ENCODE measurements at regions not wholly inside any gene's neighbourhood (a gene's known extent, or its start where the extent isn't known, plus 50 kb on each side); places are given as distances from the start of the nearest gene placed in this dataset.
A peak's percentile ranks its signal among the peaks of the same experiment; 100 is the strongest.
"Not testable (repeated sequence)": the region's sequence is repeated elsewhere in the genome, so short reads cannot be mapped to it uniquely, and the experiment has no call there.

DNA sequence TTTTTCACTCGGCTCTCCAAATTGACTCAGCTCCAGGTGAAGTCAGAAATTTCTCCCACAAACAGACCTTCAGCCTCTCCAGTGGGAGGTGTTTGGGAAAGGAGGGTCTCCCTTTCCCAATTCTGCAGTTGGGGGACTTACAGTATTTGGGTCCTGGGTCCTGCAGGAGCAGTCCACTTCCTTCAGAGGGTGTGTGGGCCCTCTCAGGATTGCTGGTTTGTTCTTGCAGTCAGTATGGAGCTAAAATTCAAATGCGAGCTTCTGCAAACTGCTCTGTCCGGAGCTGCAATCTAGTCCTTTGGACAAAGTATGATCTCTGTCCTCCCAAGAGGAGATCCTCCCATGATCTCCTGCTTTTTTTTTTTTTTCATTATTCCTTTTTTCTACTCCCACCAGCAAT is 87.9 kb upstream of the MSTN start:
- no peak for DNase-seq

DNA sequence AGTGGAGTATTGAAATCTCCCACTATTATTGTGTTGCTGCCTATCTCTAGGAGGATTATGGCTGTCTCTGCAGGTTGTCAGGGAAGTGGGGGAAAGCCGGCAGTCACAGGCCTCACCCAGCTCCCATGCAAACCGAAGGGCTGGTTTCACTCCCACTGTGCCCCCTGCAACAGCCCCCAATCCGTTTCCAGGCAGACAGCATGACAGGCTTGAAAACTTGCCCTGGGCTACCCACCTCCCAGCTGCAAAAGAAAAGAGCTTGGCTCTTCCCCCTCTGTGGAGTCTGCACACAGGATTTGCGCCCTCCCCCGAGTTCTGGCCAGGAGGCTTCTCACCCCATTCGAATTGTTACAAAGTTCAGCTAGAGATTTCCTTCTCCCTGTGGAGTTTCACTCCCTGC is 87.4 kb upstream of the MSTN start:
- DNase-seq: no peak

DNA sequence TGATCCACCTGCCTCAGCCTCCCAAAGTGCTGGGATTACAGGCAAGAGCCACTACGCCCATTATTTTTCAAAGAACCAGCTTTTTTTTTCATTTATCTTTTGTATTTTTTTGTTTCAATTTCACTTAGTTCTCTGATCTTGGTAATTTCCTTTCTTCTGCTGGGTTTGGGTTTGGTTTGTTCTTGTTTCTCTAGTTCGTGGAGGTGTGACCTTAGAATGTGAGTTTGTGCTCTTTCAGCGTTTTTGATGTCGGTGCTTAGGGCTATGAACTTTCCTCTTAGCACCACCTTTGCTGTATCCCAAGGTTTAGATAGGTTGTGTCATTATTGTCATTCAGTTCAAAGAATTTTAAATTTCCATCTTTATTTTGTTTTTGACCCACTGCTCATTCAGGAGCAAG is 86.7 kb upstream of the MSTN start:
- DNase-seq: peak; percentile 28

DNA sequence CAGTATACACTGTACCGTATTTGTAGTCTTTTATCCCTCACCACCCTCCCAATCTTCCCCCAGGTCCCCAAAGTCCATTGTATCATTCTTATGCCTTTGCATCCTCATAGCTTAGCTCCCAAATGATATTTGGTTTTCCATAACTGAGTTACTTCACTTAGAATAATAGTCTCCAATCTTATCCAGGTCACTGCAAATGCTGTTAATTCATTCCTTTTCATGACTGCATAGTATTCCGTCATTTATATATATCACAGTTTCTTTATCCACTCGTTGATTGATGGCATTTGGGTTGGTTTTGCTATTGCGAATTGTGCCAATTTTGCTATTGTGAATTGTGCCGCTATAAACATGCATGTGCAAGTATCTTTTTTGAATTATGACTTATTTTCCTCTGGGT is 83.6 kb upstream of the MSTN start:
- DNase-seq: not testable (repeated sequence)

DNA sequence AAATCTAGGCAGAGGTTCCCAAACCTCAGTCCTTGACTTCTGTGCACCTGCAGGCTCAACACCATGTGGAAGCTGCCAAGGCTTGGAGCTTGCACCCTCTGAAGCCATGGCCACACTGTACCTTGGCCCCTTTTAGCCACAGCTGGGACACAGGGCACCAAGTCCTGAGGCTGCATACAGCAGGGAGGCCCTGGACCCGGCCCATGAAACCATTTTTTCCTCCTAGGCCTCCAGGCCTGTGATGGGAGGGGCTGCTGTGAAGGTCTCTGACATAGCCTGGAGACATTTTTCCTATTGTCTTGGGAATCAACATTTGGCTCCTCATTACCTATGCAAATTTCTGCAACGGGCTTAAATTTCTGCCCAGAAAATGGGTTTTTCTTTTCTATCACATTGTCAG is 77.9 kb upstream of the MSTN start:
- not testable (repeated sequence) for DNase-seq

DNA sequence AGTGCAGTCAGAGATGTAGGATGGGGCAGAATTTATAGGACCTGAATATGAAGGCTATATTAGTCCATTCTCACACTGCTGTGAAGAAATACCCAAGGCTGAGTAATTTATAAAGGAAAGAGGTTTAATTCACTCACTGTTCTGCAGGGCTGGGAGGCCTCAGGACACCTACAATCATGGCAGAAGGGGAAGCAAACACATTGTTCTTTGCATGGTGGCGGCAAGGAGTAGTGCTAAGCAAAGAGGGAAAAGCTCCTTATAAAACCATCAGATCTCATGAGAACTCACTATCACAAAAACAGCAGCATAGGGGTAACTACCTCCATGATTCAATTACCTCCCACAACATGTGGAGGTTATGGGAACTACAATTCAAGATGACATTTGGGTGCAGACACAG is 76.8 kb upstream of the MSTN start:
- no peak for DNase-seq

DNA sequence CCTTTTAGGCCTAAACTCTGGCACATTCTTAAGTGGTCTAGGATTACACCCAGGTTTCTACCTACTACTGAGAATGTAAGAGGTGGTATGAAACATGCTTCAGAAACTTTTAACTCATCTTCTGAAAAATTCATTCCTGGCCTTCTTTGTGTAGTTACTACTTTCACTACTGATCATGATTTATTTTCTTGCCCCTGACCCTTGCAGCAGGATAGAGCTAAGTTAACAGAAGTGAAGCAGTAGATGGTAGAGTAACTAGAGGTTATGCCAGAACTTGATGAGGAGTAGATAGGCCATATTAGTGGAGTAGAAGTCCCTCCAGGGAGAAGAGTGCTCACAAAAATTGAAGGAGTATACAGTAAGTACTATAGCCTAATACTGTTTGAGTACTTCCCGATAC is 75.5 kb upstream of the MSTN start:
- DNase-seq: no peak

DNA sequence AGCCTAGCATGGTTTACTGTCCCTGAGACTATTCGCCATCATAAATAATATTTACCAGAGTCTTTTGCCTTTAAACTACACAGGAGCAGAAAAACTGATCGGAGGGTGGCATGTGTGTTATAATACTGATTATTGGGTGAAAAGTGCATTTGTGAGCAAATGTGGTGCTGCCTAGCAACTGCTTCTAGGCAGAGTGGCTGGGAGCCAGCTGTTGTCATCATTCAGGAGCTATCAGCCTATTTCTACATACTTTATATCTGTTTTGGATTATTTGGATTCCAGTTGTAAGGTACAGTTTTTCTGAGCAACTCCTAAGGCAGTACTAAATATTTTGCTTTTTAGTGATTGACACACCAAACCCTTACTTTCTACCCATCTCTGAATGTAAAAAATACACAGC is 75.0 kb upstream of the MSTN start:
- DNase-seq: no peak

DNA sequence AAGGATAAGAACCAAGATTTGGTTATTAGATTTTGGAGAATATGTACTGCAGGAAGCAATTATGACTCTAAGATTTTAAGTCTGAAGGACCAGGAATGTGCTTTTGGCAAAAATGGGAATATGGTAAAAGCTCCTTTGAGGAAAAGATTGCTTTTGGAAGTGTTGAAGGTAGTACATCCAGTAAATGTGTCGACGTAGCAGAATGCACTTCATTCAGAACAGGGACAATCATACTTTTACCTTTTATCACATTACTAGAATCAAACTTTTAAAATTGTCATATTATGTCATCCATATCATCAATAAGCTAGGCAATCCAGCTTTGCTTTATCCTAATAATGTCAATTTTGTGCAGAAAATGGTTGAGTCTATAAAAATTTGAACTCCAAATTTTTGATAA is 74.3 kb upstream of the MSTN start:
- no peak for DNase-seq

DNA sequence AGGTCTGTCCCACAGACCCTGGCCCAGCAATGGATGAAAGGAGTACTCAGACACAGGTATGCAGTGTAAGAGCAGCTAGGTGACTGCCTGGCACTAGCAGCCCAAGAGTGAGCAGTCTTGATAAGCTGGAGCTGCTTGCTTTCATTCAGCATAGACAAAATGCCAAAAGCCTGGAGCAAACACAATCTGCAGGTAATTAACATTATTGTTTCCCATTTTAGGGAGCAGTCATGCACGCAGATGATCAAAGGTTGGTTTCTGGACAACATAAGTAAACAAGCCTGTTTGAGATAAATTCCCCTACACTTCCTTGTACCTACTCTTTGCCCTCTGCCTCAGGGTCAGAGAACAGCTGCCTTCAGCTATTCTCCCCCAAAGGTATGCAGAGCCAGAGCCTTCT is 73.7 kb upstream of the MSTN start:
- DNase-seq: no peak

DNA sequence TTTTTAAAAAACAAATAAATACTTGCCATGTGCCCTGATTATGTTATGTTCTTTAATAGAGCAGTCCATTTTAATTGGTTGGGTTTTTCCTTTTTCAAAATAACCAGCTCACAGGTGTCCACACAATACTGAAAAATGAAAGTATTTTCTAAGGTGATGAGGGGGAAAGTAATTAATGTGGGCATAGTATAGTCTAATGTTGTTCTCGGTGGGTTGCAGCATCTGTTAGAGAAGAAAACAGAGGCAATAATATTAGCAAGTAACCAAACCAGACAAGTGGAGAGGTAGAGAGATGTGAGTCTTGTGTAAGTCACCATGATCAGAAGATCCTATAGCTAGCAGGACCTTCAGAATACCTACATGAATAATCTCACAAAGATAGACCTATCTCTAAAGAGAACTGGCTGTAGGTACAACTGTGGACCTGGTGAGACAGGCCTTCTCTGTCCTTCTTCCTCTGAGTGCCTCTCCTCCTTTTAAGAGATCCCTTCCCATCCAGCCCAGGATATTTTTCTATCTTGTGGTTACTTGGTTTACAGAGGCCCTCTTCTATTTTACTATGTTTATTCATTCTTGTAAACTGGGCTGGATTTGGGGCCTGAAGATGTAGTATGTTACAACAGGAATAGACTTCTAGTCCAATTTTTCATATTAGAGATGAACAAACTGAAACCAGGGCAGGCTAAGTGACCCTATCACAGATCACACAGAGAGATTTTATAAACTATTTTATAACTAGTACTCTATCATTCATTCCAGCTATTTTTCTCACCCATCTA is 67.1 kb upstream of the MSTN start:
- no peak for DNase-seq

DNA sequence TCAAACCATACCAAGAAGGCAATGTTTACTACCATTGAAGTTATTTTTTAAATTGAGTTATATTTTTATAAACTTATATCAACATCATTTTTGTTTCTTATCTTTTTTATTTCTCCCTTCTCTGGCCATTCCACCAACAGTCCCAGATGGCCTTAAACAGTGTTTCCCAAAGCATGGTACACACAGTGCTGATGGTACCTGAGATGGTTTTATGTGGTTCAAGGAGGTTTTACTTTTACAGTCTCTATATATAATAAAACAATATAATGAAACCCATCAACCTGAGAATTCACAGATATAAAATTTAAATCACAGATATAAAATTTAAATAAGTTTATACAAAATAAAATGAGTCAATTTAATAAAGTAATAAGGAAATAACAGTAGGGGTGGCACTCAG is 65.1 kb upstream of the MSTN start:
- no peak for DNase-seq

DNA sequence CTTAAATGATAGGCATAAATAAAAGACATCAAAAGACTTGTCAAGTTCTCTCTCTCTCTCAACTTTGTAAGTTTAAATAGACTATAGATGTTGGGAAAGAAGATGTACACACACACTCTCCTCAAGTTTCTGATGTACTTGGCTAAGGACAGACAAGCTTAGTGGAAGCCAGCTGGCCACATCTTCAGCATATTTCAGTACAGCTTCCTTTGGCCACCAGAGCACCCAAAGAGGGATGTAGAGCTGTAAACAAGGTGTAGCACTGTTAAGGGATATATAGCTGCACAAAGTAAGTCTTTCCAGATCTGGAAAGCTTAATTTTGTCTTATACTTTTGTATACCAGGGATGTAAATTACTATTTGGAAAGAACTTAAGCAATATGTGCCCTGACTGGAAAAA is 64.3 kb upstream of the MSTN start:
- DNase-seq: no peak

DNA sequence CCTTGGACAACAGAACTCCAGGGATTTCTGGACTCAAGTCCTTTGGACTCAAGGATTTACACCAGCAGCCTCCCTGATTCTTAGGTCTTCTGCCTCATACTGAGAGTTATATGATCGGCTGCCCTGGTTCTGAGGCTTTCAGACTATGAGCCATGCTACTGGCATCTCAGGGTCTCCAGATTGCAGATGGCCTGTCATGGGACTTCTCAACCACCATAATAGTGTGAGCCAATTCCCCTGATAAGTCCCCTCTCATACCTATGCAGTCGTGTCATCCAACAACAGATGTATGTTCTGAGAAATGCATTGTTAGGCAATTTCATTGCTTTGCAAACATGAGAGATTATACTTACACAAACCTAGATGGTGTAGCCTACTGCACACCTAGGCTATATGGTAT is 61.4 kb upstream of the MSTN start:
- DNase-seq: no peak

DNA sequence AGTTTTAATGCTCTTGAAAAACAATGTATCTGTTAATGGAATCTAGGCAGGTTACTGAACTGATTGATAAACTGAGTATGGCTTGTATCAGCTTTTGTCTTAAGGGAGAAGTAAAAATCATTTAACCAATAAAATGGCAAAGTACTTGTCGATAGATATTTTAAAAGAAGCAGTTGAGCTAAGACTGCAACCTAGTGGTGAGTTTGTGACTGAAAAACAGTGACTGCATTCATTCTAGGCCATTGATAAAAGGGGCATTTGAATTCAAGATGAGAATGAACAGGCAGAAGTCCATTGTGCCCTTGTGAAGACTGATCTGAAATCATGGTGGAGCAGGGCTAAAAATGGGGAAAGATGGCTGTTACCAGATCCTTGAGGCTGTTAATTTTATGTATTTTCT is 59.4 kb upstream of the MSTN start:
- peak; percentile 14 for DNase-seq

DNA sequence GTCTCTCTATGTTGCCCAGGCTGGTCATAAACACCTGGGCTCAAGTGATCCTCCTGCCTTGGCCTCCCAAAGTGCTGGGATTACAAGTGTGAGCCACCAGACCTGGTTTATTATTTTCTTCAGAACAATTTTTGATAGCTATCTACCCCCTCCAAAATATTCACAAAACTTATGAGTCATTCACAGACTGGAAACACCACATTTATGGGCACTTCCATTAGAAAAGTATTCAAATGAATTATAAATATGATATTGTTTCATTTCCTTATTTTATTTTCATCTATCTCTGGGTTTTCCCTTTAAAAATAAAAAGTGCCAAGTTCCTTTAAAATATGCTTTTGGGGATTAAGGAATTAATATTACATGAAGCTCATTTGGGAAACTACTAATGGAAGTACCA is 58.8 kb upstream of the MSTN start:
- DNase-seq: no peak

DNA sequence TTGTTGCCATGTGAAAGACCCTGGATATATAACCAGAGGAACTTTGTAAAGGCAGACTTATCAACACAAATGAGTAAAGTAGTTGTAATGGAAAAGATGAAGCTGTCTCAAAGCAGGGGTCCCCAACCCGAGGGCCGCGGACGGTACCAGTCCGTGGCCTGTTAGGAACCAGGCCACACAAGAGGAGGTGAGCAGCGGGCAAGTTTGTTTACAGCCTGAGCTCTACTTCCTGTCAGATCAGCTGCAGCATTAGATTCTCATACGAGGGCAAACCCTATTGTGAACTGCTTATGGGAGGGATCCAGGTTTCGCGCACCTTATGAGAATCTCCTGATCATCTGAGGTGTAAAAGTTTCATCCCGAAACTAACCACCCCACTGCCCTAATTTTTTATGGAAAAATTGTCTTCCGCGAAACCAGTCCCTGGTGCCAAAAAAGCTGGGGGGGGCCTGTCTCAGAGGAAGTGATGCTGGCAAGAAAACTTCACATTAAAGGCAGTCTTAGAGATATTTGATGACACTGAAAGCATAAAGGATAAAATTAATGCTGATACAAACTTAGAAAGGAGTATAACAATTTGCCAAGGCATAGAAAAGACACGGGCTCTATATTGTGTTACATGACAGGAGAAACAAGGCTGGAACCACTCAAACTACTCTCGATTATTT is 57.5 kb upstream of the MSTN start:
- peak; percentile 8 for DNase-seq

DNA sequence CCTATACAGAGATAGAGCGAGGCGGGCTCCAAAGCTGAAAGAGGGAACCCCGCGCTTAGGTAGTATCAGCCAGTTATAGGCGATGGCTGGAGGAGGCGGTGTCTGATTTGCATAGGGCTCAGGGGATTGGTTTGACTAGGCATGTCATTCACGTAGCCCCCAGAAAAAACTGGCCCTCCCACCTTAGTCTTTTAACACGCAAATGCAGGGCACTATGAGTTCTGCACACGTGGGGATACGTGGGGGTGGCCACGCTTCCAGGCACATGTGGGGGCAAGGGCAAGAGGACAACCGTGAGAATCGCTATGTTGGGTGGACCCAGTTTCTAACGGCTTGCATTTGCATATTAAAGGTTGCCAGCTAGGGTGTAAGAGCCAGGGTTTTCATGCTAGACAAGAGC is 56.7 kb upstream of the MSTN start:
- DNase-seq: peak; percentile 47

DNA sequence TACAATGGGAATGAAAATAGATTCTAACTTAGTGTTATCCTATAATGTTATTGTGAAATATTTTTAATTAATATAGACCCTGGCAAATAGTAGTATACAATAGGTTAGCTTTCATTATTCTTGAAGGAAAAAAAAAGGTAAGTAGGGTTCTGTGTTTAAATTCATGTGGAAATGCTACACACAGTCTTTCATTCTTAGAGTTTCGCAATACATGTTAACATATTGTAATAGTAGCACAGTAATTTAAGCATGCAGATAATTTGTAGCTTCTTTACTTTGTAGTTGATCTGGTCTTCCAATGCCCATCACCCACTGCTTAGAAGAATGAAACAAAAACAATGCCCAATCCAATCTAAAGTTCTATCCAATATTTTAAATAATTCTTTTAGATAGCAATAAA is 54.8 kb upstream of the MSTN start:
- DNase-seq: no peak

DNA sequence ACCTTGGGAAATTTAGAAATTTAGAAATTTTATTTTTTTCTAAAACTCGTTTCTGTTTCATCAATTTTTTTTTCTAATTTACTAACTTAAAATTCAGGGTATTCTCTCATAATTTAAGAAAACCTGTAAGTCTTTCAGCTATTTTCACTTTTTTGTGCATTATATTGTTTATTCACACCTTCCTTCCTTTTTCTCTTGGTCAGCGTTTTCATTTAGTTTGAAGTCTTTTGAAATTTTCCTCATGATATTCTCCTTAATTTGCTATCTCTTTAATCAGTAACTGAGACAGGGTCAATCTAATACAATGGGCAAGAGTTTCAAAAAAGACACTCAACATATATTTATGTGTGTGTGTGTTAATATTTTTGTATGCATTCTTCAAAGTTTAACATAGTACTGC is 50.5 kb upstream of the MSTN start:
- no peak for DNase-seq

Measured in CD4-positive, alpha-beta T cell treated with Interleukin-12 subunit alpha and Interleukin-12 subunit beta, for 1 hour (primary cell).